GM11168 (cell line): ENCODE measurements at regions not wholly inside any gene's neighbourhood (a gene's known extent, or its start where the extent isn't known, plus 50 kb on each side); places are given as distances from the start of the nearest gene placed in this dataset.
"Not testable (repeated sequence)": the region's sequence is repeated elsewhere in the genome, so short reads cannot be mapped to it uniquely, and the experiment has no call there.

Source experiments
- in situ Hi-C: fragments of 300-500 bp; cut with MboI; formaldehyde crosslinking; loops from one replicate; pipeline ENCODE4 v1.12.0; 2022; ENCODE audit warnings: low sequenced_read_pairs; ENCODE audit not compliant: unreplicated experiment

DNA sequence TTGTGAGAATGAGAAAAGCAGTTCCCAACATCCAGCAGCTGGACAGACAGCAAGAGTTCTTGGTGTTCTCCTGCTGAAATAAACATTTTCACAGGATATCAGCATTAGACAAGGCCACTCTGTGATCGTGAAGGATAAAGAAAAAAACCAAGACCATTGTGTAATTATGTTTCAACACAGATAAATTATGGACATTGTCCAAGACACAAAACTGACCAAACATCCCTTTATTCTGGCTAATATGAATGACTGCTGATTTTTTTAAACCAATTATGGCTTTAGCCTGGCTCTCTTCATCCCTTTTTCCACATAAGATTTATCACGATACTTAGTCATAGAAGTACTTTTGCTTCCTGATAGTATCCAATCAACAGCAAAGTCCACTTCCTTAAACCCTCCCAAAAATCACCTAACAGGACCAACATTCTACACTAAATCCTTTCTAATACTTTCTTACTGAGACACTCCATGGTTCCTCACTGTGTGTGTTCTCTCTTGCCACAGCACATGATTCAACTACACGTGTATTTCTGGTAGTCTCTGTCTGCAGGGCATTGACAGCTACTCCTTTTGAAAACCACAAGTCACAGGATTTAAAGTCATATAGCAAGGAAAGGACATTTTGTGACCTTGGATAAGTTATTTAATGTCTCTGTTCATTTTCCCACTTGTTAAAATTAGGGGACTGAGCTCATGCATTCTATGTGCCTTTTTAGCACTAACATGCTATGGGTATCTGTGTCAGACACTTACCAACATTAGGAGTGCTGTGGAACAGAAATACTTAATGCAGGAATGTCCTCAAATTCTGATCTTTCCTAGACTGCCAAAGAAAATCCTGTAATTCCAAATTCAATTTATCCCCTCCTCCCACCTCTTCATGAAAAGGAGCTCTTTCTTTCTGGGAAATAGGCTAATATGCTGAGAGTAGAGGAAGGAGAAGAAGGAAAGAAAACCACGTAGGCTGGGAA is 137.2 kb upstream of the PGRMC2 start:
- in situ Hi-C loops: no loop called here

- in situ Hi-C loops: not testable (repeated sequence)
Measured at GRCh38 chr4:128422296-128422695, 134.7 kb upstream of the PGRMC2 start.

- in situ Hi-C loops: no loop called here
Measured at GRCh38 chr4:128416921-128417320, 129.3 kb upstream of the PGRMC2 start.

GRCh38 chr4:128410037-128410436 is 122.4 kb upstream of the PGRMC2 start:
- in situ Hi-C loops: no loop called here

GRCh38 chr4:128403586-128403985 is 116.0 kb upstream of the PGRMC2 start:
- in situ Hi-C loops: no loop called here

DNA sequence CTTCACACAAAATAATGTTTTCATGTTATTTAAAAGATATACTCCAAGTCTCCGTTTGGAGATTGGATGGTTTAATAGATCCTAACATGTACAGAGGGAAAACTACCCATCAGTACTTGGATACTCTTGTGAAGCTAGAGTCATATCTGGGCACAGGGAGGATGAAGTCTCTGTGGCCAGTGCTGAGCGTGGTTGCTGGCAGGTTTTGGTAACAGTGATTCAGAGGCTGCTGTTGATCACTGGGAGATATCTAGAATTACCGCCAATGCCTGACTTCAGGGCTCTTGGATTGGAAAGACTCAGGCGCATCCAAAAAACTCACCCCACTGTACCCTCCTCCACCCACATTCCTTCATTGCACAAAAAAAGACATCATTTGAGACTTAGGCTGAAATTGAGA is 107.2 kb upstream of the PGRMC2 start:
- in situ Hi-C loops: no loop called here

DNA sequence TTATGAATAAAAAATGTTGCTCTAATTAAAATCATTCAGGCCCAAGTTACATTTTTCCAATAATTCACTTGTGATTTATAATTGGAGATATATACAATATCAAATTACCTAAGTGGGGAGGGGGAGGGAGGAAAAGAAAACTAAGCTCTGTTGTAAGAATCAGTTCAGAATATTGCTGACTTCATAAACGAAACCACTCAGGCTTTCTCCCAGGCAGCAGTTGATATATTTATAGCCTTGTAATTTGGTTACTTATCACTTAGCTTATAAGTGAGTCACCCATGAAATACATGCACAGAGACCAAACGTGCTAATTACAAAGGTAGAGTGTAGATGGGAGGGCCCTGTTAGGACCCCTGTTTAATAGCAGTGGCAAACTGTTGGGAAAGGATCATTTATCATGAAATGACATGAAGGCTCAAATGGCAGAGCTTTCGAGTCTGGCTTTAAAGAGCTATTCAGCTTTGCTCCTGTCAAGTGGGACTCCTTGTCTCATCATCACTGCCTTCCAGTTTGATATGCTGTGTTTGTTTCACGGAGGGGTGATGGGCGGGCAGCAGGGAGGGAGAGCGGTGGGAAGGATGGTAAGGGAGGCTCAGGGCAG is 105.6 kb upstream of the PGRMC2 start:
- in situ Hi-C loops: no loop called here

DNA sequence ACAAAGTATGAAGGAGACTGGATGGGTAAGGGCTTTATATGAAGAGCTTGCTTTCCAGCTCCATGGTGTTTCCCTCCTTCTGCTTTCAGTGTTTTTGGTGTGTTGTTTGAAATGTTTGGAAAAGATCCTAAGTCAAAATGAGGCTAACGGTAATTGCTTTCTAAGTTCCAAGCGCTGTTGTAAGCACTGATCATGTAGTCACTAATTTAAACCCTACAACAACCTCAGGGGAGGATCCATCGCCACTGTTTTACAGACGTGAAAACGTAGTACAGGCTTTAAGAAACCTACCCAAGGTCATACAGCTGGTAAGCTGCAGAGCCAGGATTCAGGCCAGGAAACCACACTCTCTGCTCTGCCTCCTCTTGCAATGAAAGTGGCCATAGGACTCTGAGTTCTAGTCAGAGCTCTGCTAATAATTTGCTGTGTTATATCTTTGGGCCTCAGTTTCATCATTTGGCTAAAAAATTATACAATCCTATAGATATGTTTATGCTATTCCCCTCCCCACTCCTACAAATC is 102.9 kb upstream of the PGRMC2 start:
- in situ Hi-C loops: no loop called here

DNA sequence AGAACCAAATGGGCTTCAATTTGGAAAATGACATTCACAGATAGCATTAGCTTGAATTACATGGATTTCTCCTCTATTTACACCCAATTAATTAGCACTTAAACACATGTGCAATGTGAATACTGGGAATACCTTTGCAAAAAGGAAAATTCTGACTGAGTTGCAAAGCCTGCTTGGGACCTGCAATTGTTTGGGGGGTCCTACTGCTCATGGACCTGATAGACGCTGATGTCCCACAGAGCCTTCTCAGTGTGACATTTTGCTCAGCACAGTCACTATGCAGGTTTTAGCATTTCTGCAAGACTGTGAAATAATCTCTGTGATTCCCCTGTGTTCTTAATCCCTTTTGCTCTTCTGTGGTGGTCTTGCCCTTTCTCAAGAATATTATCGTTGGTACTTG is 101.2 kb upstream of the PGRMC2 start:
- in situ Hi-C loops: no loop called here

DNA sequence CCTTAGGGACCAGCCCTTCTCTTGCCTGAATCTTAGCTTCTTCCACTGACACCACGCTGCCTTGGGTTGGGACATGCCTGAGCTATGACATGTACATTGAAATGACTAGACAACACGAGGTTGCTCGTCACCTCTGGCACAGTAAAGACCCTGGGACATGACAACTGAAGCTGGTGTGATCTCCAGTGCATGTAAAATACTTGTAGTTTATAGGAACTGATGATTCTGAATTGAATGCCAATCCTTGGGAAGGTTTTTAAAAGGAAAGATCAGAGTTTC is 100.7 kb upstream of the PGRMC2 start:
- in situ Hi-C loops: no loop called here

GRCh38 chr4:128387600-128388351 is 100.2 kb upstream of the PGRMC2 start:
- in situ Hi-C loops: no loop called here

DNA sequence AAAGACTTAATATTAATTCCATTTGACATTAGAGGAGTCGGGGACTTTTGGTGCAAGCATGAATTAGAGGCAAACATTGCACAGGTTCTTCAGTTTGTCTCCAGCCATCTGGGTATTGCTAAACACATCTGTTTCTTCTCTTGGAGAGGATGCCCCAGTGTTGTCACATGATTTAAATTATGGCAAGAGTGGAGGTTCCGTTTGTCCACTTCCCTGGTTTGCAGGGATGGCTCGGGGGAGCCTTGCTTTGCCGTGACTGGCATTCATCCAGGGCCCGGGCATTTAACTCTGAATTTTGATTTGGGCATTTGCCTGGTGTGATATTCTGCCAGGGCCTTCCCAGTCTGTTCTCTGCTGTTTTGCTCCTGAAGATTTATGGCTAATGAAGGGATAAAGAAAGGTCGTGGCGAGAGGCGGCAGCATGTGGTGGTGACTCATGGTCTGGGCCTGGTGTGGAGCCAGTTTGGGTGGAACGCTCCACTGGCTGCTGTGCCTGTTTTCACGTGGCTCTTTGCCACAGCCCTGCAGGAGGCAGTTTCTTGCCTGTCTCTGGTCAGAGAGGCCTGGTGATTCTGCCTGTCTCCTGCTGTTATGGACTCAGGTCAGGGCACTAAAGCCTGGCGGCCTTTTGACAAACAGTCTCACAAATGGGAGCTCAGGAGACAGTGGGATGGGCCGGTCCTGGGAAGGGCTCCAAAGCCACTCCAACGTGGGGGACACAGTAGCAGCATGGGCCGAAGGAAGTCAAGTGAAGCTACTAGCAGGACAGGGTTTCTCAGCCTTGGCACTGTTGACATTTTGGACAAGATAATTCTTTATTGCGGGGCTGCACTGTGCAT is 99.4 kb upstream of the PGRMC2 start:
- in situ Hi-C loops: no loop called here

DNA sequence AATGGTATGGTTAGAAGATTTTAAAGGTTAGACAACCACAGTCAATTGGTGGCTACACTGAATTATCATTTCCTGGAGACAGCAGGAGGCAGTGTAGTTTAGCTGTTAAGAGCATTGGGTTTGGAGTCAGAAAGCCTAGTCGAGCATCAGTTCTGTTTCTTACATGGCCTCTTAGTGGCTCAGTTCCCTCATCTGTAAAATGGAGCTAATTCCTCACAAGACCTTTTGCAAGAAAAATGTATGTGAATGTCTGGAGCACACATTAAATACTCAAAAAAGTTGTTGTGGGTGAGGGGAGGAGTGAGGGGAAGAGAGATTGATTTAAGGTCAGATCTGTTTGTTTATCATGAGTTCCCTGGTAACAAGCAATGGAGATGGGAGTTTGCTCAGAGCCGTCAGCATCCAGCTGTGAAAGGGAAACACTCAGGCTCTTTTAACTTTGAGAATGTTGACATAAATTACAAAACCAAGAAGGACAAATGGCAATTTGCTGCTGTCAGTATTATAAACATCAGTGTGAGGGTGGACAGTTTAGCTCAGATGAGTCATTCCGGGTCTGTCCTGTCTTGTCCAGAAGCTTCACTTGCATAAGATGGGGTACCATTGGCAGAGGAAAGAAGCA is 98.2 kb upstream of the PGRMC2 start:
- in situ Hi-C loops: no loop called here

DNA sequence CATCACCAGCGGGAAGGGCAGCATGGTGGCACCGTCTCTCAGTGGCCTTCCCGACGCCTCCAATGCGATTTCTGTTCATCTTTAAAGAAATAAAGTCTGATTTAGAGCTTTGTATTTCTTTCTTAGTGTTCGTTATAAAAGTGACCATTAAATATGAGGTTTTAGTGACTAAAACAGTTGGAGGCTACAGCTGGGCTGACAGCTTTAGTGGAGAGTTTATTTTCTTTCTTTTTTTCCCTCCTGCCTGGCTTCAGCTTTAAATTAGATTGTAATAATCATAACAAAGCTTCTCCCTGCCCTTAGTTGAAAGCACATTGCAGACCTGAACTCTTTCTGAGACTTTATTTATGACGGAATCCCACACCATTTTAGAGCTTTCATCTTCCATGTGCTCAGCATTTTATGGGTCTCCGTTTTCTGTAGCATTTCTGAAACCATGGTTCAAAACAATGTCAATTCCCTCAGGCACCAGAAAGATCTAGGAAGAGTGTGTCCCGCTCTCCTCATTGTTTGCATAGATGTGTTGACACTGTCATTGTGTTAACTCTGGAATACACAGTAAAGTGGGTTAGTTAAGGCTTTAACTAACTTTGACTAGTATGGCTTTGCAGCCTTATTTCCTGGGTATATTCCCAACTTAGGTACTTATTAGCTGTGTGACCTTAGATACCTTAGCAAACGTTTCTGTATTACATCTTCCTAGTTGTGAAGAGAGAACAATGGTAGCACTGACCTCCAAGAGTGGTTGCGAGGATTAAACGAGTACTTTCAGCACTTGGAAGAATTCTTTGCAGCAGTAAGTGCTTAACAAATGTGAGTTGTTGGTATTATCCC is 97.4 kb upstream of the PGRMC2 start:
- in situ Hi-C loops: no loop called here

DNA sequence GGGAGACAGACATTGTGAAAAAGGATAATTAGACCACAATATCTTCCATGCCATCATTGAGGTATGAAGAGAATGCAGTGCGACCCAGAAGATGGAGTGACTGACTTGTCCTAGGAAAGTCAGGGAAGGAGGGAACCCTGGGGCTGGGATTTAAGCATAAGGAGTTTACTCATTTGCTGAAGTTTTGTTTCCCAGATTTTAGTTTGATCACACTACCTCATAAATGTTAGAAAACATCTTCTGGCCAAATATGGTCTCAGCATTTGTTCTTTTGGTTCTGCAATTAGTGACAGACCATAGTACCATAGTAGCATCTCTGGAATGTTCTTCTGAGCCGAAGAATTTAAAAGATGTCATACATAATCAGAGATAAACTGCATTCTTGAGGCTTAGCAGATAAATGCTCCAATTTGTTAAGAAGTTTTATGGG is 96.5 kb upstream of the PGRMC2 start:
- in situ Hi-C loops: no loop called here

- in situ Hi-C loops: no loop called here
Measured at GRCh38 chr4:128381748-128382559, 94.3 kb upstream of the PGRMC2 start.

GRCh38 chr4:128380306-128380705 is 92.7 kb upstream of the PGRMC2 start:
- in situ Hi-C loops: no loop called here

GRCh38 chr4:128379860-128380259 is 92.2 kb upstream of the PGRMC2 start:
- in situ Hi-C loops: no loop called here
